Uterus (tissue), 3 donors: ENCODE measurements at regions not wholly inside any gene's neighbourhood (a gene's known extent, or its start where the extent isn't known, plus 50 kb on each side); places are given as distances from the start of the nearest gene placed in this dataset.

Source experiments
- DNase-seq, 2 donors: peaks; one replicate each; pipeline ENCODE4 v3.0.0-alpha.2; 2019 to 2020
- H3K27ac ChIP-seq, 2 donors: fragments of 200-600 bp; sonication (generic); 1 replicate in 1 of 2; 2 replicates in 1 of 2; pipeline ENCODE4 v1.5.1; 2016 to 2018
- H3K27me3 ChIP-seq, 2 donors: fragments of 200-600 bp; sonication (generic); one replicate each; pipeline ENCODE4 v1.5.1; 2018 to 2019; ENCODE audit warnings: control low read depth in 1 of 2
- H3K36me3 ChIP-seq, 2 donors: fragments of 200-600 bp; sonication (generic); one replicate each; pipeline ENCODE4 v1.5.1; 2019; ENCODE audit warnings: control low read depth in 1 of 2
- H3K4me1 ChIP-seq, 2 donors: fragments of 200-600 bp; sonication (generic); one replicate each; pipeline ENCODE4 v1.5.1; 2018 to 2019; ENCODE audit warnings: control low read depth in 1 of 2
- H3K4me3 ChIP-seq, 2 donors: fragments of 200-600 bp; sonication (generic); 1 replicate in 1 of 2; 2 replicates in 1 of 2; pipeline ENCODE4 v1.5.1; 2018 to 2019; ENCODE audit warnings: mild to moderate bottlenecking in 1 of 2
- H3K9me3 ChIP-seq, 2 donors: fragments of 200-600 bp; sonication (generic); one replicate each; pipeline ENCODE4 v1.5.1; 2019; ENCODE audit warnings: control low read depth in 1 of 2
- POLR2A ChIP-seq, 2 donors: fragments of 450-650 bp; IDR thresholded peaks; one replicate each; pipeline ENCODE4 v1.6.1; 2016; ENCODE audit warnings: antibody characterized with exemption in 2 of 2, mild to moderate bottlenecking in 1 of 2, moderate library complexity in 1 of 2
- intact Hi-C: fragments of 100-400 bp; cut with DNase I; formaldehyde crosslinking; loops from one replicate; pipeline ENCODE4 v1.15.1; 2023; ENCODE audit warnings: low total_unique reads
- TF ChIP-seq, protein P1 (sequence below), 4 experiments: fragments of 200-600 bp in 2 of 4; fragments of 450-650 bp in 2 of 4; sonication (generic) in 2 of 4; IDR thresholded peaks; one replicate each; pipeline ENCODE4 v1.5.1; 2016 to 2019; ENCODE audit warnings: antibody characterized with exemption in 4 of 4, mild to moderate bottlenecking in 2 of 4, moderate library complexity in 1 of 4
- donor health status: DM: yes; HTN: yes; CAD: no.

DNA sequence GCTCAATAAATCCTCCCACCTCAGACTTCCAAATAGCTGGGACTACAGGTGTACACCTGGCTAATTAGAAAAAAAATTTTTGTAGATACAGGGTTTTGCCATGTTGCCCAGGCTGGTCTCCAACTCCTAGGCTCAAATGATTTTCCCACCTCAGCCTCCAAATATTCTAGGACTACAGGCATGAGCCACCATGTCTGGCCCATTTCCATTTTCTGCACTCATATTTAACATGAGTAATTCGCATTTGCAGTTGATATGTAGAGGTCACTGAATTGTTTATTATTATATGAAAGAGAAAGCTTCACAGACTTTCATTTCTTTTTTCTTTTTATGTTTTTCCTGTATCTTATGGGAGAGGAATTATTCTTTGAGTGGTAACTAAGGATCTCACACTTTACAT lies 492.7 kb downstream of the CNTN3 start:
- intact Hi-C loops: no loop called here
- DNase-seq: no peak
- Histone ChIP-seq H3K9me3 (peaks cover 0 to 2% of the 10 kb centered on the region in 2 donors), H3K4me1 (no peaks in the 10 kb centered on the region), H3K36me3 (no peaks in the 10 kb centered on the region), H3K4me3 (no peak overlapping the region), H3K27me3 (no peaks in the 10 kb centered on the region), H3K27ac (no peak overlapping the region)
- TF ChIP-seq POLR2A (IDR thresholded peaks at IDR 0.05): no peak
- TF ChIP-seq, protein P1, sequence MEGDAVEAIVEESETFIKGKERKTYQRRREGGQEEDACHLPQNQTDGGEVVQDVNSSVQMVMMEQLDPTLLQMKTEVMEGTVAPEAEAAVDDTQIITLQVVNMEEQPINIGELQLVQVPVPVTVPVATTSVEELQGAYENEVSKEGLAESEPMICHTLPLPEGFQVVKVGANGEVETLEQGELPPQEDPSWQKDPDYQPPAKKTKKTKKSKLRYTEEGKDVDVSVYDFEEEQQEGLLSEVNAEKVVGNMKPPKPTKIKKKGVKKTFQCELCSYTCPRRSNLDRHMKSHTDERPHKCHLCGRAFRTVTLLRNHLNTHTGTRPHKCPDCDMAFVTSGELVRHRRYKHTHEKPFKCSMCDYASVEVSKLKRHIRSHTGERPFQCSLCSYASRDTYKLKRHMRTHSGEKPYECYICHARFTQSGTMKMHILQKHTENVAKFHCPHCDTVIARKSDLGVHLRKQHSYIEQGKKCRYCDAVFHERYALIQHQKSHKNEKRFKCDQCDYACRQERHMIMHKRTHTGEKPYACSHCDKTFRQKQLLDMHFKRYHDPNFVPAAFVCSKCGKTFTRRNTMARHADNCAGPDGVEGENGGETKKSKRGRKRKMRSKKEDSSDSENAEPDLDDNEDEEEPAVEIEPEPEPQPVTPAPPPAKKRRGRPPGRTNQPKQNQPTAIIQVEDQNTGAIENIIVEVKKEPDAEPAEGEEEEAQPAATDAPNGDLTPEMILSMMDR (IDR thresholded peaks at IDR 0.05): no peak

GRCh38 chr3:74119221-74119620 lies 494.5 kb upstream of the PDZRN3 start:
- no peaks in the 10 kb centered on the region for H3K36me3 ChIP-seq
- H3K27ac ChIP-seq: no peak overlapping the region
- no peaks in the 10 kb centered on the region for H3K27me3 ChIP-seq
- no peaks in the 10 kb centered on the region for H3K4me1 ChIP-seq
- peaks cover 0 to 2% of the 10 kb centered on the region in 2 donors for H3K9me3 ChIP-seq
- no peak for DNase-seq
- intact Hi-C loops: no loop called here
- H3K4me3 ChIP-seq: no peak overlapping the region
- no peak for TF ChIP-seq POLR2A (IDR thresholded peaks at IDR 0.05)
- TF ChIP-seq, protein P1 (IDR thresholded peaks at IDR 0.05): no peak

- peaks cover 0 to under 1% of the 10 kb centered on the region in 2 donors for H3K9me3 ChIP-seq
- intact Hi-C loops: no loop called here
- H3K27ac ChIP-seq: no peak overlapping the region
- TF ChIP-seq, protein P1 (IDR thresholded peaks at IDR 0.05): no peak
- no peak for TF ChIP-seq POLR2A (IDR thresholded peaks at IDR 0.05)
- H3K36me3 ChIP-seq: no peaks in the 10 kb centered on the region
- H3K4me1 ChIP-seq: no peaks in the 10 kb centered on the region
- DNase-seq: no peak
- no peak overlapping the region for H3K4me3 ChIP-seq
- no peaks in the 10 kb centered on the region for H3K27me3 ChIP-seq
Observed at GRCh38 chr3:74115906-74116305, 491.2 kb upstream of the PDZRN3 start.

- no peak for DNase-seq
- no peaks in the 10 kb centered on the region for H3K36me3 ChIP-seq
- no peaks in the 10 kb centered on the region for H3K9me3 ChIP-seq
- TF ChIP-seq, protein P1 (IDR thresholded peaks at IDR 0.05): no peak
- no peak for TF ChIP-seq POLR2A (IDR thresholded peaks at IDR 0.05)
- H3K27ac ChIP-seq: no peak overlapping the region
- no peak overlapping the region for H3K4me3 ChIP-seq
- intact Hi-C loops: no loop called here
- H3K27me3 ChIP-seq: no peaks in the 10 kb centered on the region
- no peaks in the 10 kb centered on the region for H3K4me1 ChIP-seq
Observed at GRCh38 chr3:74107451-74107850, 482.7 kb upstream of the PDZRN3 start.

GRCh38 chr3:74106925-74107324 lies 482.2 kb upstream of the PDZRN3 start:
- no peaks in the 10 kb centered on the region for H3K9me3 ChIP-seq
- H3K36me3 ChIP-seq: no peaks in the 10 kb centered on the region
- intact Hi-C loops: no loop called here
- no peaks in the 10 kb centered on the region for H3K4me1 ChIP-seq
- TF ChIP-seq, protein P1 (IDR thresholded peaks at IDR 0.05): no peak
- TF ChIP-seq POLR2A (IDR thresholded peaks at IDR 0.05): no peak
- H3K27ac ChIP-seq: no peak overlapping the region
- H3K27me3 ChIP-seq: no peaks in the 10 kb centered on the region
- no peak overlapping the region for H3K4me3 ChIP-seq
- DNase-seq: no peak
